ENCODE measurements at regions not wholly inside any gene's neighbourhood (a gene's known extent, or its start where the extent isn't known, plus 50 kb on each side); places are given as distances from the start of the nearest gene placed in this dataset.

GRCh38 chr7:98760201-98760651 lies 109.6 kb downstream of the TMEM130 start:
- Histone ChIP-seq H3K9me3 (ENCODE audit: control insufficient read depth, low read depth, low read length) (no peaks in the 10 kb centered on the region), H3K23me2 (ENCODE audit: insufficient read length, low read depth, low read length, poor library complexity, severe bottlenecking) (no peaks in the 10 kb centered on the region), H2BK15ac (ENCODE audit: low read depth, low read length) (no peak overlapping the region), H3K23ac (ENCODE audit: insufficient read length, low read depth, low read length) (no peak overlapping the region), H3K56ac (ENCODE audit: insufficient read length, low read depth, low read length) (no peak overlapping the region), H4K20me1 (ENCODE audit: control insufficient read depth, insufficient read depth, insufficient read length) (no peaks in the 10 kb centered on the region), H3K27ac (ENCODE audit: insufficient read length, low read depth, low read length) (no peak overlapping the region), H3K14ac (ENCODE audit: insufficient read depth, low read length) (no peak overlapping the region), H2AK5ac (ENCODE audit: insufficient read length, low read length) (no peak overlapping the region), H2BK5ac (ENCODE audit: insufficient read length, low read length) (no peak overlapping the region), H3K79me2 (ENCODE audit: insufficient read depth, low read length) (no peaks in the 10 kb centered on the region), H2BK120ac (ENCODE audit: low read depth, low read length, poor library complexity, severe bottlenecking) (no peak overlapping the region), H4K91ac (ENCODE audit: insufficient read length, low read depth, low read length) (no peak overlapping the region), H3K9ac (ENCODE audit: extremely low read depth, insufficient read length, low read length) (no peak overlapping the region), H3K4me2 (ENCODE audit: insufficient read depth, insufficient read length, low read length) (no peak overlapping the region), H2BK20ac (ENCODE audit: low read depth, low read length, poor library complexity, severe bottlenecking) (no peak overlapping the region), H3K18ac (ENCODE audit: insufficient read length, low read depth, low read length) (no peak overlapping the region), H3T11ph (ENCODE audit: low read length) (no peak overlapping the region), H3K27me3 (ENCODE audit: insufficient read depth, low read length) (no peaks in the 10 kb centered on the region), H3K4me1 (ENCODE audit: insufficient read depth, low read length) (no peaks in the 10 kb centered on the region), H4K8ac (replicated peaks; ENCODE audit: insufficient read length, low read depth, low read length) (no peak overlapping the region), H3K79me1 (ENCODE audit: insufficient read depth, low read depth, low read length, poor library complexity, severe bottlenecking) (no peaks in the 10 kb centered on the region), H4K5ac (ENCODE audit: insufficient read length, low read depth, low read length) (no peak overlapping the region), H2AFZ (ENCODE audit: low read length) (no peak overlapping the region), H3K4ac (ENCODE audit: low read depth, low read length) (no peak overlapping the region), H2BK12ac (ENCODE audit: insufficient read length, low read depth, low read length) (no peak overlapping the region)
- H3K4me1 Mint-ChIP-seq: peaks cover 2 to 7% of the 10 kb centered on the region in 2 experiments; a peak in 3 of 4 replicates
- H3K27me3 Mint-ChIP-seq (ENCODE audit: low read depth): peaks cover 20% of the 10 kb centered on the region
- TF ChIP-seq, protein P1, sequence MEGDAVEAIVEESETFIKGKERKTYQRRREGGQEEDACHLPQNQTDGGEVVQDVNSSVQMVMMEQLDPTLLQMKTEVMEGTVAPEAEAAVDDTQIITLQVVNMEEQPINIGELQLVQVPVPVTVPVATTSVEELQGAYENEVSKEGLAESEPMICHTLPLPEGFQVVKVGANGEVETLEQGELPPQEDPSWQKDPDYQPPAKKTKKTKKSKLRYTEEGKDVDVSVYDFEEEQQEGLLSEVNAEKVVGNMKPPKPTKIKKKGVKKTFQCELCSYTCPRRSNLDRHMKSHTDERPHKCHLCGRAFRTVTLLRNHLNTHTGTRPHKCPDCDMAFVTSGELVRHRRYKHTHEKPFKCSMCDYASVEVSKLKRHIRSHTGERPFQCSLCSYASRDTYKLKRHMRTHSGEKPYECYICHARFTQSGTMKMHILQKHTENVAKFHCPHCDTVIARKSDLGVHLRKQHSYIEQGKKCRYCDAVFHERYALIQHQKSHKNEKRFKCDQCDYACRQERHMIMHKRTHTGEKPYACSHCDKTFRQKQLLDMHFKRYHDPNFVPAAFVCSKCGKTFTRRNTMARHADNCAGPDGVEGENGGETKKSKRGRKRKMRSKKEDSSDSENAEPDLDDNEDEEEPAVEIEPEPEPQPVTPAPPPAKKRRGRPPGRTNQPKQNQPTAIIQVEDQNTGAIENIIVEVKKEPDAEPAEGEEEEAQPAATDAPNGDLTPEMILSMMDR (conservative IDR thresholded peaks at IDR 0.05): no peak
- H3K27ac Mint-ChIP-seq: no peak overlapping the region
- H3K9me3 Mint-ChIP-seq: no peaks in the 10 kb centered on the region; a peak in 1 of 5 replicates
- no peak for DNase-seq
- WGBS (ENCODE audit: extremely low coverage, insufficient read length, low lambda C conversion rate): no CpG with 5 or more reads among the region's 8 CpGs
- H3K4me3 Mint-ChIP-seq: no peak overlapping the region
- H3K36me3 Mint-ChIP-seq (ENCODE audit: insufficient read depth in 1 of 3, low read depth in 3 of 3): no peaks in the 10 kb centered on the region

Measured in H9 (cell line).